GM12878 (cell line): ENCODE measurements at regions not wholly inside any gene's neighbourhood (a gene's known extent, or its start where the extent isn't known, plus 50 kb on each side); places are given as distances from the start of the nearest gene placed in this dataset.

Experiments
- ATAC-seq: fragments of 200-7000 bp; cut with Tn5 transposase; 3 replicates; pipeline ENCODE4 v1.9.1; 2020; ENCODE audit warnings: mild to moderate bottlenecking, moderate library complexity
- BruUV-seq: library from RNA; stranded (reverse); fragments of 400-500 nt; replicated peaks from 2 replicates; lab custom pipeline; 2021; lab: Mats Ljungman, UMichigan
- CTCF ChIA-PET: fragments of 300-600 bp; sonication (Branson Sonifier 250); formaldehyde crosslinking; extraction: SDS; loops from one replicate; lab custom pipeline; 2021; ENCODE audit warnings: inconsistent platforms; lab: Yijun Ruan, JAX
- POLR2A ChIA-PET: fragments of 350-600 bp; formaldehyde crosslinking; extraction: SDS; loops from one replicate; lab custom pipeline; 2021; ENCODE audit warnings: inconsistent platforms; lab: Charles Lee
- RAD21 ChIA-PET: fragments of 300-600 bp; sonication (Branson Sonifier 250); formaldehyde crosslinking; loops from one replicate; lab custom pipeline; 2023; ENCODE audit warnings: antibody characterized with exemption; ENCODE audit not compliant: unreplicated experiment; lab: Charles Lee
- SMC1A ChIA-PET: fragments of 300-600 bp; sonication (Branson Sonifier 250); formaldehyde crosslinking; loops from one replicate; lab custom pipeline; 2023; ENCODE audit not compliant: unreplicated experiment, uncharacterized antibody; lab: Charles Lee
- DNase-seq: peaks from one replicate; pipeline ENCODE4 v3.0.0-alpha.2; 2011; ENCODE audit warnings: low read depth, low spot score
- FAIRE-seq: peaks from 3 replicates; lab custom pipeline; 2011; peaks lifted over from hg19 to GRCh38; lab: Jason Lieb, UNC
- H2AFZ ChIP-seq: 2 replicates; pipeline ENCODE4 v1.6.0; 2011; ENCODE audit warnings: low read depth, low read length, control low read depth; ENCODE audit not compliant: control insufficient read depth
- H3K27ac ChIP-seq: 2 replicates; pipeline ENCODE4 v1.5.1; 2011; ENCODE audit warnings: control low read depth; ENCODE audit not compliant: control insufficient read depth, insufficient read depth
- H3K27me3 ChIP-seq, 2 experiments: replicated peaks in 1 of 2; 2 replicates each; pipeline versions ENCODE4 v1.6.0 to v1.6.1; 2011; ENCODE audit warnings: low read length in 1 of 2; ENCODE audit not compliant: control insufficient read depth in 2 of 2, insufficient read depth in 2 of 2
- H3K36me3 ChIP-seq, 2 experiments: 2 replicates each; pipeline ENCODE4 v1.5.1; 2011; ENCODE audit warnings: low read length in 1 of 2; ENCODE audit not compliant: control insufficient read depth in 2 of 2, insufficient read depth in 2 of 2
- H3K4me1 ChIP-seq: 2 replicates; pipeline ENCODE4 v1.6.1; 2011; ENCODE audit warnings: mild to moderate bottlenecking, low read length, moderate library complexity, mixed read lengths; ENCODE audit not compliant: control insufficient read depth, insufficient read depth
- H3K4me2 ChIP-seq: 2 replicates; pipeline ENCODE4 v1.6.0; 2011; ENCODE audit warnings: control low read depth; ENCODE audit not compliant: control insufficient read depth, insufficient read depth
- H3K4me3 ChIP-seq: fragments of 200-600 bp; sonication (generic); 2 replicates; pipeline ENCODE4 v1.5.1; 2016
- H3K79me2 ChIP-seq: 2 replicates; pipeline ENCODE4 v1.6.0; 2011; ENCODE audit warnings: low read length; ENCODE audit not compliant: control insufficient read depth, insufficient read depth
- H3K9ac ChIP-seq: 2 replicates; pipeline ENCODE4 v1.8.0; 2011; ENCODE audit warnings: low read length, control low read depth, mixed read lengths; ENCODE audit not compliant: control insufficient read depth, insufficient read depth
- H3K9me3 ChIP-seq: replicated peaks from 3 replicates; pipeline ENCODE4 v1.5.1; 2011; ENCODE audit warnings: mild to moderate bottlenecking, low read length; ENCODE audit not compliant: control insufficient read depth, insufficient read depth
- H4K20me1 ChIP-seq: 2 replicates; pipeline ENCODE4 v1.6.0; 2011; ENCODE audit not compliant: control insufficient read depth, insufficient read depth
- BACH1 ChIP-seq: fragments of 450-650 bp; IDR thresholded peaks from 2 replicates; pipeline ENCODE4 v1.6.1; 2017; ENCODE audit warnings: mild to moderate bottlenecking, borderline replicate concordance
- CEBPB ChIP-seq, 2 experiments: fragments of 150-350 bp in 1 of 2; IDR thresholded peaks; 2 replicates each; pipeline ENCODE4 v1.6.1; 2012 to 2014; ENCODE audit warnings: low read depth in 2 of 2, low read length in 2 of 2, borderline replicate concordance in 1 of 2, inconsistent platforms in 1 of 2
- ETV6 ChIP-seq, 2 experiments: fragments of 450-650 bp in 1 of 2; IDR thresholded peaks in 1 of 2; conservative IDR thresholded peaks in 1 of 2; 2 replicates each; pipeline ENCODE4 v1.6.1; 2014; ENCODE audit warnings: antibody characterized with exemption in 1 of 2, borderline replicate concordance in 1 of 2, low read depth in 1 of 2, mild to moderate bottlenecking in 1 of 2, moderate library complexity in 1 of 2
- GABPA ChIP-seq: IDR thresholded peaks from 2 replicates; pipeline ENCODE4 v1.6.1; 2014; ENCODE audit warnings: antibody characterized with exemption, low read depth, mild to moderate bottlenecking, inconsistent platforms
- NFXL1 ChIP-seq: fragments of 450-650 bp; IDR thresholded peaks from 2 replicates; pipeline ENCODE4 v1.6.1; 2017; ENCODE audit warnings: antibody characterized with exemption, mild to moderate bottlenecking, borderline replicate concordance
- POLR2A ChIP-seq: IDR thresholded peaks from 2 replicates; pipeline ENCODE4 v1.6.1; 2011; ENCODE audit warnings: low read depth, mild to moderate bottlenecking, low read length
- ZNF207 ChIP-seq: fragments of 450-650 bp; IDR thresholded peaks from 2 replicates; pipeline ENCODE4 v1.6.1; 2014; ENCODE audit warnings: antibody characterized with exemption, mild to moderate bottlenecking, borderline replicate concordance
- WGBS: methylation state at CpG from one replicate; pipeline ENCODE4 v1.1.6; 2016; ENCODE audit warnings: low lambda C conversion rate; ENCODE audit not compliant: insufficient replicate concordance, insufficient coverage; ENCODE audit errors: missing lambda C conversion rate; 5-methylcytosine and 5-hydroxymethylcytosine counted together
- in situ Hi-C: fragments of 300-500 bp; cut with MboI; formaldehyde crosslinking; loops from 9 replicates; pipeline ENCODE4 v1.14.3; 2018; ENCODE audit warnings: mixed read lengths
- intact Hi-C: fragments of 100-400 bp; cut with micrococcal nuclease; formaldehyde crosslinking; loops from one replicate; pipeline ENCODE4 v1.14.2; 2022; ENCODE audit not compliant: unreplicated experiment
- TF ChIP-seq, protein P1 (sequence below): fragments of 450-650 bp; formaldehyde crosslinking; IDR thresholded peaks from 2 replicates; pipeline ENCODE4 v1.5.0; 2022; ENCODE audit warnings: mild to moderate bottlenecking, missing genetic modification characterization
- TF ChIP-seq, protein P2 (sequence below): fragments of 450-650 bp; IDR thresholded peaks from 2 replicates; pipeline ENCODE4 v1.6.1; 2016; ENCODE audit warnings: mild to moderate bottlenecking, moderate library complexity, borderline replicate concordance

- ChIA-PET POLR2A (interaction anchor here (0.7 to 6.7 kb wide), 4 partner anchors 80 to 144 kb away, joined by 3 to 55 read pairs (median 3); no protein-coding TSS in a partner anchor), RAD21 (interaction anchor here (1.0 to 2.8 kb wide), 6 partner anchors 10 to 213 kb away, joined by 3 to 6 read pairs (median 4); partner anchors contain the start of gene NCOA3)
- no peak for ATAC-seq
Observed at GRCh38 chr20:47406849-47407682, 50.6 kb upstream of the ZMYND8 start.

More at GRCh38 chr20:47406849-47407682, 50.6 kb upstream of the ZMYND8 start:
- peaks cover 31% of the 10 kb centered on the region for H3K79me2 ChIP-seq
- 76% methylated on average over 8 of the region's 8 CpGs for WGBS
- H3K4me1 ChIP-seq = peaks cover 18% of the 10 kb centered on the region
- FAIRE-seq = no peak
- SMC1A ChIA-PET = interaction anchor here (0.9 to 8.3 kb wide), 5 partner anchors 16 to 214 kb away, joined by 3 to 82 read pairs (median 5); no protein-coding TSS in a partner anchor
- no peak overlapping the region for H3K9ac ChIP-seq
- TF ChIP-seq, protein P1, sequence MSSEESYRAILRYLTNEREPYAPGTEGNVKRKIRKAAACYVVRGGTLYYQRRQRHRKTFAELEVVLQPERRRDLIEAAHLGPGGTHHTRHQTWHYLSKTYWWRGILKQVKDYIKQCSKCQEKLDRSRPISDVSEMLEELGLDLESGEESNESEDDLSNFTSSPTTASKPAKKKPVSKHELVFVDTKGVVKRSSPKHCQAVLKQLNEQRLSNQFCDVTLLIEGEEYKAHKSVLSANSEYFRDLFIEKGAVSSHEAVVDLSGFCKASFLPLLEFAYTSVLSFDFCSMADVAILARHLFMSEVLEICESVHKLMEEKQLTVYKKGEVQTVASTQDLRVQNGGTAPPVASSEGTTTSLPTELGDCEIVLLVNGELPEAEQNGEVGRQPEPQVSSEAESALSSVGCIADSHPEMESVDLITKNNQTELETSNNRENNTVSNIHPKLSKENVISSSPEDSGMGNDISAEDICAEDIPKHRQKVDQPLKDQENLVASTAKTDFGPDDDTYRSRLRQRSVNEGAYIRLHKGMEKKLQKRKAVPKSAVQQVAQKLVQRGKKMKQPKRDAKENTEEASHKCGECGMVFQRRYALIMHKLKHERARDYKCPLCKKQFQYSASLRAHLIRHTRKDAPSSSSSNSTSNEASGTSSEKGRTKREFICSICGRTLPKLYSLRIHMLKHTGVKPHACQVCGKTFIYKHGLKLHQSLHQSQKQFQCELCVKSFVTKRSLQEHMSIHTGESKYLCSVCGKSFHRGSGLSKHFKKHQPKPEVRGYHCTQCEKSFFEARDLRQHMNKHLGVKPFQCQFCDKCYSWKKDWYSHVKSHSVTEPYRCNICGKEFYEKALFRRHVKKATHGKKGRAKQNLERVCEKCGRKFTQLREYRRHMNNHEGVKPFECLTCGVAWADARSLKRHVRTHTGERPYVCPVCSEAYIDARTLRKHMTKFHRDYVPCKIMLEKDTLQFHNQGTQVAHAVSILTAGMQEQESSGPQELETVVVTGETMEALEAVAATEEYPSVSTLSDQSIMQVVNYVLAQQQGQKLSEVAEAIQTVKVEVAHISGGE = no peak
- TF ChIP-seq CEBPB (IDR thresholded peaks at IDR 0.05; ENCODE audit: borderline replicate concordance in 1 of 2, low read depth in 2 of 2, low read length in 2 of 2) (no peak), BACH1 (no peak), ETV6 (conservative IDR thresholded peaks at IDR 0.05 in 1 of 2, IDR thresholded peaks at IDR 0.05 in 1 of 2; ENCODE audit: borderline replicate concordance in 1 of 2, low read depth in 1 of 2) (0 out of 4 replicates have a peak, but pooled peaks of 1 of the 2 experiments have one; percentile 26), ZNF207 (no peak), GABPA (no peak), POLR2A (no peak), NFXL1 (peak; percentile 56; the same call in 1 of the 2 replicates)
- TF ChIP-seq, protein P2, sequence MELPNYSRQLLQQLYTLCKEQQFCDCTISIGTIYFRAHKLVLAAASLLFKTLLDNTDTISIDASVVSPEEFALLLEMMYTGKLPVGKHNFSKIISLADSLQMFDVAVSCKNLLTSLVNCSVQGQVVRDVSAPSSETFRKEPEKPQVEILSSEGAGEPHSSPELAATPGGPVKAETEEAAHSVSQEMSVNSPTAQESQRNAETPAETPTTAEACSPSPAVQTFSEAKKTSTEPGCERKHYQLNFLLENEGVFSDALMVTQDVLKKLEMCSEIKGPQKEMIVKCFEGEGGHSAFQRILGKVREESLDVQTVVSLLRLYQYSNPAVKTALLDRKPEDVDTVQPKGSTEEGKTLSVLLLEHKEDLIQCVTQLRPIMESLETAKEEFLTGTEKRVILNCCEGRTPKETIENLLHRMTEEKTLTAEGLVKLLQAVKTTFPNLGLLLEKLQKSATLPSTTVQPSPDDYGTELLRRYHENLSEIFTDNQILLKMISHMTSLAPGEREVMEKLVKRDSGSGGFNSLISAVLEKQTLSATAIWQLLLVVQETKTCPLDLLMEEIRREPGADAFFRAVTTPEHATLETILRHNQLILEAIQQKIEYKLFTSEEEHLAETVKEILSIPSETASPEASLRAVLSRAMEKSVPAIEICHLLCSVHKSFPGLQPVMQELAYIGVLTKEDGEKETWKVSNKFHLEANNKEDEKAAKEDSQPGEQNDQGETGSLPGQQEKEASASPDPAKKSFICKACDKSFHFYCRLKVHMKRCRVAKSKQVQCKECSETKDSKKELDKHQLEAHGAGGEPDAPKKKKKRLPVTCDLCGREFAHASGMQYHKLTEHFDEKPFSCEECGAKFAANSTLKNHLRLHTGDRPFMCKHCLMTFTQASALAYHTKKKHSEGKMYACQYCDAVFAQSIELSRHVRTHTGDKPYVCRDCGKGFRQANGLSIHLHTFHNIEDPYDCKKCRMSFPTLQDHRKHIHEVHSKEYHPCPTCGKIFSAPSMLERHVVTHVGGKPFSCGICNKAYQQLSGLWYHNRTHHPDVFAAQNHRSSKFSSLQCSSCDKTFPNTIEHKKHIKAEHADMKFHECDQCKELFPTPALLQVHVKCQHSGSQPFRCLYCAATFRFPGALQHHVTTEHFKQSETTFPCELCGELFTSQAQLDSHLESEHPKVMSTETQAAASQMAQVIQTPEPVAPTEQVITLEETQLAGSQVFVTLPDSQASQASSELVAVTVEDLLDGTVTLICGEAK = no peak
- intact Hi-C loops (no loop called here), in situ Hi-C loops (no loop called here)
- H3K36me3 ChIP-seq = 0 out of 4 replicates have a peak, but pooled peaks cover 0 to 2% of the 10 kb centered on the region in 2 experiments
- H3K9me3 ChIP-seq = no peaks in the 10 kb centered on the region
- H3K4me2 ChIP-seq = peak overlapping the region; percentile 49; the same call in 1 of the 2 replicates
- H3K27ac ChIP-seq = peak overlapping the region; percentile 42
- DNase-seq = no peak
- H2AFZ ChIP-seq = no peak overlapping the region
- no peak overlapping the region for H3K4me3 ChIP-seq
- H4K20me1 ChIP-seq = no peaks in the 10 kb centered on the region
- no TSS peak for BruUV-seq
- CTCF ChIA-PET = interaction anchor here (1.1 to 1.9 kb wide), 4 partner anchors 23 to 135 kb away, joined by 3 to 7 read pairs (median 4); no protein-coding TSS in a partner anchor
- no peaks in the 10 kb centered on the region for H3K27me3 ChIP-seq
